ENCODE measurements at regions not wholly inside any gene's neighbourhood (a gene's known extent, or its start where the extent isn't known, plus 50 kb on each side); places are given as distances from the start of the nearest gene placed in this dataset.

DNA sequence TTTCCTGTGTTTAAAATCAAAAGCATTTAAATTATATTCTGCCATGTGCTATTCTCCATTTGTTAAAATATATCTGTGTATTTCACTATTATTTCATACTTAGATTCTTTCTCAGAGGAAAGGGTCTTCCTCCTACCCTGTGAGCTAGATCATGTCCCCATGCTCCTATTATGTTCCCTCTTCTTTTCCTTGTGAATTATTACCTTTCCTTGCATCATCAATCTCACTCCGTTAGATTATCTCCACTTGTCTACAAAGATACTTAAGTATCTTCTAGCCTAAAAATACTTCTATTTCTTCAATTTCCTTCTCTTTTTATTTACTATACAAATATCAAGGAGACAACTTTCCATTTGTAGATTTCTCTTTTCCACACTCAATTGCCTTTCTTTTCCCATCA is 146.5 kb downstream of the FOXG1 start:
- TF ChIP-seq, protein P1, sequence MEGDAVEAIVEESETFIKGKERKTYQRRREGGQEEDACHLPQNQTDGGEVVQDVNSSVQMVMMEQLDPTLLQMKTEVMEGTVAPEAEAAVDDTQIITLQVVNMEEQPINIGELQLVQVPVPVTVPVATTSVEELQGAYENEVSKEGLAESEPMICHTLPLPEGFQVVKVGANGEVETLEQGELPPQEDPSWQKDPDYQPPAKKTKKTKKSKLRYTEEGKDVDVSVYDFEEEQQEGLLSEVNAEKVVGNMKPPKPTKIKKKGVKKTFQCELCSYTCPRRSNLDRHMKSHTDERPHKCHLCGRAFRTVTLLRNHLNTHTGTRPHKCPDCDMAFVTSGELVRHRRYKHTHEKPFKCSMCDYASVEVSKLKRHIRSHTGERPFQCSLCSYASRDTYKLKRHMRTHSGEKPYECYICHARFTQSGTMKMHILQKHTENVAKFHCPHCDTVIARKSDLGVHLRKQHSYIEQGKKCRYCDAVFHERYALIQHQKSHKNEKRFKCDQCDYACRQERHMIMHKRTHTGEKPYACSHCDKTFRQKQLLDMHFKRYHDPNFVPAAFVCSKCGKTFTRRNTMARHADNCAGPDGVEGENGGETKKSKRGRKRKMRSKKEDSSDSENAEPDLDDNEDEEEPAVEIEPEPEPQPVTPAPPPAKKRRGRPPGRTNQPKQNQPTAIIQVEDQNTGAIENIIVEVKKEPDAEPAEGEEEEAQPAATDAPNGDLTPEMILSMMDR (IDR thresholded peaks at IDR 0.05; ENCODE audit: insufficient read depth, low read length), result no peak
- TF ChIP-seq SPI1 (IDR thresholded peaks at IDR 0.05; ENCODE audit: borderline replicate concordance, low read depth), result no peak
- TF ChIP-seq POLR2AphosphoS5 (IDR thresholded peaks at IDR 0.05; ENCODE audit: low read depth), result no peak
- TF ChIP-seq, protein P2, sequence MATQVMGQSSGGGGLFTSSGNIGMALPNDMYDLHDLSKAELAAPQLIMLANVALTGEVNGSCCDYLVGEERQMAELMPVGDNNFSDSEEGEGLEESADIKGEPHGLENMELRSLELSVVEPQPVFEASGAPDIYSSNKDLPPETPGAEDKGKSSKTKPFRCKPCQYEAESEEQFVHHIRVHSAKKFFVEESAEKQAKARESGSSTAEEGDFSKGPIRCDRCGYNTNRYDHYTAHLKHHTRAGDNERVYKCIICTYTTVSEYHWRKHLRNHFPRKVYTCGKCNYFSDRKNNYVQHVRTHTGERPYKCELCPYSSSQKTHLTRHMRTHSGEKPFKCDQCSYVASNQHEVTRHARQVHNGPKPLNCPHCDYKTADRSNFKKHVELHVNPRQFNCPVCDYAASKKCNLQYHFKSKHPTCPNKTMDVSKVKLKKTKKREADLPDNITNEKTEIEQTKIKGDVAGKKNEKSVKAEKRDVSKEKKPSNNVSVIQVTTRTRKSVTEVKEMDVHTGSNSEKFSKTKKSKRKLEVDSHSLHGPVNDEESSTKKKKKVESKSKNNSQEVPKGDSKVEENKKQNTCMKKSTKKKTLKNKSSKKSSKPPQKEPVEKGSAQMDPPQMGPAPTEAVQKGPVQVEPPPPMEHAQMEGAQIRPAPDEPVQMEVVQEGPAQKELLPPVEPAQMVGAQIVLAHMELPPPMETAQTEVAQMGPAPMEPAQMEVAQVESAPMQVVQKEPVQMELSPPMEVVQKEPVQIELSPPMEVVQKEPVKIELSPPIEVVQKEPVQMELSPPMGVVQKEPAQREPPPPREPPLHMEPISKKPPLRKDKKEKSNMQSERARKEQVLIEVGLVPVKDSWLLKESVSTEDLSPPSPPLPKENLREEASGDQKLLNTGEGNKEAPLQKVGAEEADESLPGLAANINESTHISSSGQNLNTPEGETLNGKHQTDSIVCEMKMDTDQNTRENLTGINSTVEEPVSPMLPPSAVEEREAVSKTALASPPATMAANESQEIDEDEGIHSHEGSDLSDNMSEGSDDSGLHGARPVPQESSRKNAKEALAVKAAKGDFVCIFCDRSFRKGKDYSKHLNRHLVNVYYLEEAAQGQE (IDR thresholded peaks at IDR 0.05; ENCODE audit: insufficient replicate concordance, low read depth), result no peak
- TF ChIP-seq GABPA (IDR thresholded peaks at IDR 0.05; ENCODE audit: low read depth), result no peak
- no peak overlapping the region for H3K4me3 ChIP-seq (replicated peaks; ENCODE audit: insufficient read depth, low read length)
- DNase-seq (ENCODE audit: low read depth in 1 of 2, low spot score in 1 of 2), result no peak
- H3K27me3 ChIP-seq (ENCODE audit: insufficient read depth, poor library complexity, severe bottlenecking), result no peaks in the 10 kb centered on the region
- no peak overlapping the region for H3K27ac ChIP-seq (replicated peaks)

DNA sequence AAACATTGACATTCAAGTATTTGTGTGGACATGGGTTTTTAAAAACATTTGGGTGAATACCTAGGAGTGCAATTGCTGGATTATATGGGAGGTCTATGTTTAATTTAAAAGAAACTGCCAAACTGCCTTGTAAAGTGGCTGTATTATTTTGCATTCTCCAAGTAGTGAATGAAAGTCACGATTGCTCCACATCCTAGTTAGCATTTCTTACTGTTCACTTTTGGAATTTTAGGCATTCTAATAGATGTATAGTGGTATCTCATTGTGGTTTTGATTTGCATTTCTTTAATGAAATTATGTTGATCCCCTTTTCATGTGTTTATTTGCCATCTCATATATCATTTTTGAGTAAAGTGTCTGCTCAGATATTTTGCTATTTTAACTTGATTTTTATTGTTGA is 159.5 kb downstream of the FOXG1 start:
- TF ChIP-seq, protein P1 (IDR thresholded peaks at IDR 0.05; ENCODE audit: insufficient read depth, low read length), result no peak
- TF ChIP-seq GABPA (IDR thresholded peaks at IDR 0.05; ENCODE audit: low read depth), result no peak
- TF ChIP-seq, protein P2 (IDR thresholded peaks at IDR 0.05; ENCODE audit: insufficient replicate concordance, low read depth), result no peak
- TF ChIP-seq POLR2AphosphoS5 (IDR thresholded peaks at IDR 0.05; ENCODE audit: low read depth), result no peak
- TF ChIP-seq SPI1 (IDR thresholded peaks at IDR 0.05; ENCODE audit: borderline replicate concordance, low read depth), result no peak
- H3K4me3 ChIP-seq (replicated peaks; ENCODE audit: insufficient read depth, low read length), result no peak overlapping the region
- H3K27ac ChIP-seq (replicated peaks), result no peak overlapping the region
- no peak for DNase-seq (ENCODE audit: low read depth in 1 of 2, low spot score in 1 of 2)
- H3K27me3 ChIP-seq (ENCODE audit: insufficient read depth, poor library complexity, severe bottlenecking), result no peaks in the 10 kb centered on the region

DNA sequence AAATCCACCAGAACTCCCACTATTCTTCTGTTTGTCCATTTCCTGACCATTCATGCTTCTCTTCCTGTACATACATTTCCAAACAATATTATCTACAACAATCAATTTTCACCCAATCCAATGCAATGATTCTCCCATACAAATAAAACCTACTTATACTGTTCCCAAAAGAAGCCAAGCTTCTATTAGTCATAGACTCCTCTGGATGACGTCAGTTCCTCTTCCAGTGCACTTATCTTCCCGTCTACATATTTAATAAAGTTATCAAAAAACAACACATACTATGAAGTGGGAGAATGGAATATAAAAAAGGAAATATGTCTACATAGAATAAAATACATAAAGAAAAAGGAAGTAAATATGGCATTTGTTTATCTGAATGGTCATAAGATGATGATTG is 165.4 kb downstream of the FOXG1 start:
- TF ChIP-seq SPI1 (IDR thresholded peaks at IDR 0.05; ENCODE audit: borderline replicate concordance, low read depth), result no peak
- no peak for TF ChIP-seq POLR2AphosphoS5 (IDR thresholded peaks at IDR 0.05; ENCODE audit: low read depth)
- Histone ChIP-seq H3K27me3 (ENCODE audit: insufficient read depth, poor library complexity, severe bottlenecking) (no peaks in the 10 kb centered on the region), H3K4me3 (replicated peaks; ENCODE audit: insufficient read depth, low read length) (no peak overlapping the region), H3K27ac (replicated peaks) (no peak overlapping the region)
- no peak for DNase-seq (ENCODE audit: low read depth in 1 of 2, low spot score in 1 of 2)

DNA sequence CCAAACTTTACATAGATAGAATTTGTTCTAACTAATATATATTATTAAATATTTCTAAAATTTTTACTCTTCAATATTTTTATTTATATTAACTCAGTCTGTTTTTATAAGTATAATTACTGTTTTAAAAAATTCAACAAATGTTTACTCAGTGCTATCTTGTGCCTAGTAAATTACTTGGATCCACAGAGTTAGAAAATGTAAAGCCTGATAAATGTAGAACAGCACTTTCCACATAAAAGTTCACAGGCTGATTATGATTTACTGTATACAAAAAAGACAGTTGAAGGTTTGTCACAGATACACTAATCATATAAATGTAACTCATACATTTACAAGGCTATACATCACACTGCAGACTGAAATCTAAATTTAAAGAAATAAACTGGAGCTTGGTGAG is 170.0 kb downstream of the FOXG1 start:
- no peak overlapping the region for H3K4me3 ChIP-seq (replicated peaks; ENCODE audit: insufficient read depth, low read length)
- DNase-seq (ENCODE audit: low read depth in 1 of 2, low spot score in 1 of 2), result no peak
- no peaks in the 10 kb centered on the region for H3K27me3 ChIP-seq (ENCODE audit: insufficient read depth, poor library complexity, severe bottlenecking)
- H3K27ac ChIP-seq (replicated peaks), result no peak overlapping the region
- TF ChIP-seq POLR2AphosphoS5 (IDR thresholded peaks at IDR 0.05; ENCODE audit: low read depth), result no peak
- TF ChIP-seq GABPA (IDR thresholded peaks at IDR 0.05; ENCODE audit: low read depth), result no peak
- TF ChIP-seq, protein P1 (IDR thresholded peaks at IDR 0.05; ENCODE audit: insufficient read depth, low read length), result no peak
- no peak for TF ChIP-seq SPI1 (IDR thresholded peaks at IDR 0.05; ENCODE audit: borderline replicate concordance, low read depth)
- TF ChIP-seq, protein P2 (IDR thresholded peaks at IDR 0.05; ENCODE audit: insufficient replicate concordance, low read depth), result no peak
